ENCODE measurements at regions not wholly inside any gene's neighbourhood (a gene's known extent, or its start where the extent isn't known, plus 50 kb on each side); places are given as distances from the start of the nearest gene placed in this dataset.

- no peak for DNase-seq
These were observed 686.8 kb upstream of the ZEB2 start for GRCh38 chr2:145206496-145207281.

DNA sequence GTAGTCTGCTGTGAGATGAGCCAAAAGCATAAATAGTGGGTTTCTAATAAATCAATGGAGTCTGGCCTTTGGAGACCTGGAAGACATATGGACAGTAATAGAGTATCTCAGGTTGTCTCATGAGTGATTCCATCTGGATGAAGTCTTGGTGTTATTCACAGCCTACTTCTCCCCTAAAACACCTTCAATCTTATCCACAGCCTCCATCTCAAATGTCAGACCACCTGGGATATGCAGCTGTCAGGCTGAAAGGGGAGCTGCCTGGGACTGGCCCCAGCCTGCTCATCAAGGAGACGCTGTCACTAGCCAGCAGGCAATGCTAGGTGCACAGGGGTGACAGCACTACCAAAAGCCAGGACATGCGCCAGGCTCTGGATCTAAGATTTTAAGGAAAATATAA lies 684.0 kb upstream of the ZEB2 start:
- no peak for DNase-seq

DNA sequence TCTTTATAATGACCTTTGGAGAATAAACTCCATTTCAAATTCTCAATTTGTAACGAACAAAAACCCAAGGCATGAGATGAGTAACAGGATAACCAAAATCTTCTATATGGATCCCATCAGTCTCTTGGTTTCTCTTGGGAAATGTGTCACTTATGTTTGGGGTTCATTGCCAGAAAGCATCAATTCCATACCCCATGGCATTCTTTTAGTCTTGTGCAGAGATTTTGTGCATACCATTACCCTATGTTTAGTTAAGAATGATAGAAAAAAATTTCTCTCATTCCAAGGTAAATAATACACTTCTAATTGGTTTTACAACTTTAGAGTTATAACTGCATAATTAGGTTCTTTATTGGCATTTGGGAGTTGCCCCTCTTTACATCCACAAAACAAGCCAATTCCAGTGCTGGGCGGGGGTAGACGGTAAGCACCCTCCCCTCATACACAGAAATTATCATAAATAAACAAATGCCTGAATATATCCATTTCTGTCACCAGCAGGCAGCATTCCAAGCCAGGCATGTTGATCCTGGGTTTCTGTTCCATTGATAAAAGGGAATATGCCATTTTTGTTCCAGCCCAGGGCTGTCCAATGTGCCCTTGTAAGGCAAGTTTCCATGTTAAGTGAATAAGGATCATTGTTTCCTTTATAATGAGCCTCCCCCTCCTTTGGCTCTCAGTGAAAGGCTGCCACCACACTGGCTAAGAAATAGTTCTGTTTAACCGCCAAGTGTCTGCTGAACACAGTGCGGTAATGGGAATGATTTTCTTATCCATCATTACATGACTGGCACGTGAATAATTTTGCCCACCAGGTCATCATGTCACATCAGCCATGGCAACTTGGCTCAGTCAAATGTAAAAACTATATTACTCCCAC lies 680.1 kb upstream of the ZEB2 start:
- peak; percentile 10 for DNase-seq

DNA sequence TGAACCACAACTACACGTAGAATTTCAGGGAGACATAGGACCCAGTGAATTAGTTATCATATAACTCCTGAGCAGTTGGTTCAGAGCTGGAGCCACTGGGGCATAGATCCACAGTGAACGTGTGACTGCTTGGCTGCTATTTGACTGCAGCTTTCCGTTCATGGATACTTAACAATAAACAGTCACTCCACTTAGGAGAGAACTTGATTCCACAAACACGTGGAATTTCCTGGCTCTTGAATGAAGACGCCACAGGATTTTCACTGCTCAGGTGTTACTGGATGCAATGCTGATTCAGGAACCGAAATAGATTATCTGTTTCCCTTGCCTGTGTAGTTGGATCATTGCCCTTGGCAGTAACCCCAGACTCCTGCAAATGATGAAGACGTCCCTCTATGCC lies 679.1 kb upstream of the ZEB2 start:
- DNase-seq, result no peak

DNA sequence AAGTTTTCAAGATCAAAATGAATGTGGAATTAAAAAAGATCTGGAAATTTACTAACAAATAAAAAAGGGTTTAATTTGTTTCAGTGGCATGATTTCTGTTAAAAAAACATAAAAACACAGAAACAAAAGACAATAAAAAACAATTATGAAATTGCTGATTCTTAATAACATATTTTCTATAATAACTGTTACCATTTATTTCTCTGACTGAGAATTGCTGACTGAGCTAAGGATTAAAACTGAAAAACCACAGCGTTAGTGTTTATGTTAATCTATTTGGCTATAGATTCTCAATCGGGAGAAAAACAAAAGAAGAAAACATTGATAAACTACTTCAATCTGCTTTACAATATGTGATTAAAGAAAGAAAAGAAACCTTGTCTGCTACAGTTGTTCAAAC lies 678.6 kb upstream of the ZEB2 start:
- DNase-seq, result no peak

DNA sequence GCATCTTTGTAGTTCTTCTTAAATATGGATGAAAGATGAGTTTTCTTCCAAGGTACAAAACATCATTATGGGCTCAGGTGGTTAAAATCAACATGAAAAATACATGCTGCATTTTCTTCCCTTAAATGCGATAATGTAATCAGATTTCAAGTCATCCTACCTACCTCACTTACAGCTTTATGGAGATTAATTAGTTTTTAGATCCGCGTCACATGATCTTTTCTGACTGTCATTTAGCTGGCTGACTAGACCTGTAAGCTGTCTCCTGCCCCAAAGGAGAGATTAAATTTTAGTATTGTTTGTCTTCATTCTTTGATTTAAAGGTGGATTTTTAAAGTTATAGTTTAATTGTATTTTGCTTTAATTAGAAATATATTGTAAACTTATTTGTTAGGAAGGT lies 678.0 kb upstream of the ZEB2 start:
- no peak for DNase-seq

DNA sequence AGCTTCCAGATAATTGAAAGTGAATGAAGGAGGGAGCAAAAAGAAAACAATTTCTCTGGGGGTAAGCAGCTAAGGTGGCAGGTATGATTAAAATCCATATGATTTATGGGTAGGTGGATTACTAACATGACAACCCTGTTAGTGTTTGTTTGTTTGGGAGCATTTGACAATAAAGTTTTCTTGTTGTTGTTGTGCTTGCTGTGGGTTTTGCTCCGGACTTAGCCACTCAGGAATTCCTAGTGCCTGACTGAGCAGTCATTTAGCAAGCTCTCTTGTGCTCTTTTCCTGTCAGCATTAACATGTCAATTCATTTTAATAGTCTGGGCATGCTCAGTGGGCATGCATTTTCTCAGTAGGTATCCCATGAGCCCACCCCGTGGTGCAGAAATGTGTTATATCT lies 674.8 kb upstream of the ZEB2 start:
- DNase-seq, result no peak

- no peak for DNase-seq
These were observed 670.2 kb upstream of the ZEB2 start for GRCh38 chr2:145190031-145190703.

- peak; percentile 60 for DNase-seq
These were observed 666.4 kb upstream of the ZEB2 start for GRCh38 chr2:145186303-145186702.

DNA sequence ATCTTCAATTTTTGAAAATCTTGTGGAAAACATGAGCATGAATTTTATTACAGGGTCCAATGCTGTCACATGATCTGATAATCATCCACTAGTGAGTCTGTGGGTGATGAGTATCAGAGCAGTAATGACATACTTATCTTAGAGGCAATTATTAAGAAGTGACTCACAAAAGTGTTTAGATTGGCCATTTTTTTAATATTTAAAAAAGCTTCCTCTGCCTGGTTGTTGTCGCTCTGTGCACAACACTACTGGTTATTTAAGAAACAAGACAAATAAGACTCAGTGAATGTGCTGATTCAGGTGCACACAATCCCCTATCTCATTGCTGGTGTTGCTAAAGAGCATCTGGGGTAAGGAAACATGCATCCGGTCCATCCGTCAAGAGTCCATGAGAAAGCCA lies 665.8 kb upstream of the ZEB2 start:
- peak; percentile 43 for DNase-seq

DNA sequence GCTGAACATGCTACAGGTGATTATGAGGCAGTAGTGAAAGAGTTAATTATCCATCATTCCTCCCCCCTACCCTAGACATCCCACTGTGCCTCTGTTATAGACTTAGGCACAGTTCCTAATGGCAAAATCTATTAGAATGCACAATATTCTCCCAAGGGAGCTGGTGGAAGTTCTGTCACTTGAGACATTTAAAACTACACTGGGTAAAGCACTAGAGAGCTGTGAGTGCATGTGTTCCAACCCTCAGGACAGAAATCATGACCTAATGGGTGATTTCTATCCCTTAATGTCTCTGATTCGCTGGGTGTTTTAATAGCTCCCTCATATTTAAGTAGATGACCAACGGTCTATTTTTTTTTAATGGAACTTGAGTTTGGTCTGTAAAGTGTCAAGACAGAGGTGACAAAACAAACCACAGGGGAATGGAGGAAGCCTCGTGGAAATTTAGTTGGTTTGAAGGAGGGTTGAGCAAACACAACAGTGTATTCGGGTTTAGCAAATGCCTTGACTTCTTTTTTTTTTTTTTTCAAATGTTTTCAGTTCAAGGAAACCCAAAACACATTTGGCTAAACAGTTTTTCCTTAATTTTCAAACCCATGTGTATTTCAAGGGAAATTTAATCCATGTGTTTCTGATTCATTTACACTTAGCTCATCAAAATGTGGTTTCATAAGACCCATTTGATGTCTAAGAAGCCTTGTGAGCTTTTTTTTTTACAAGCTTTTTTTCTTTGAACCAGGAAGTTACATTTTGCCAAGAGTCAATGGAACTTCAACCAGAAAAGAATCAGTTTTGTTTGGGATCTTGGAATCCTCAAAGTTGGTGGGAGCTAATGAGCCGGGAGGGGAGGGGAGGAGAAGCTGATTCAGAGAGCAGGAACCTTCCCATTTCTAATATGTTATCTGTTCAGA lies 665.1 kb upstream of the ZEB2 start:
- DNase-seq, result peak; percentile 85

DNA sequence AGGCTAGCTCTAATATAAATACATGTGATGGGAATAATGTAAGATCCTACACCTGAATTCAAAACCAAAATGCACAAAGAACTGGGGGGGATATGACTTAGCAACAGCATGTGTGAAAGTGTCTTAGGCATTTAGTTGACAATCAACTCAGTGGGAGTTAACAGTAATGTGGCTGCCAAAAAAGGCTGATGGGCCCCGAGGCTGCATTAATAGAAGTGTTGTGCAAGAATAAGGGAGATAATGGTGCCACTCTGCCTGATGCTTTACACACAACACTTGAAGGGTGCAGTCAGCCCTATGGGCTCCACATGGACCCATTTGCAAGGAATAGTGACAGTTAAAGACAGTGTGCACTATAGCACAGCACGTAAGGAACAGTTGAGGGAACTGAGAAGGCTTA lies 649.4 kb upstream of the ZEB2 start:
- DNase-seq, result no peak

DNA sequence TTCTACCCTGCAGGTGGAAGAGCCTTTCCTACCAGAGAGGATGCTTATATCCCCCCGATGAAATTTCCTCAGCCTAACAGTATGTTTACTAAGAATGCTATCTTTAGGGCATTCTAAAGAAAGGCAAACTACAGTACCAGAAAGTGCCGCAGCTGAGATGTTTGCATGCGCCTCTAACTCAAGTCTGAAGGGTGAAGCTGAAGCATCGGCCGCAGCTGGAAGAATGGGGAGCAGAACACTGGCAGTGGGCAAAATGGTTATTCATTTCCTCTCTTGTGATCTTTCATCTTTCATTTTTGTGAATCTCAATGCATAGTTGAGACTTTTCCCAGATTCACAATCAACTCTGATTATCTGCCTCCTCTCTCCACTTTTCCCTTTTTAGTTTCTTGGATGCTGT lies 648.2 kb upstream of the ZEB2 start:
- DNase-seq, result no peak

GRCh38 chr2:145166731-145167302 lies 646.9 kb upstream of the ZEB2 start:
- no peak for DNase-seq

- DNase-seq, result no peak
These were observed 641.7 kb upstream of the ZEB2 start for GRCh38 chr2:145161656-145162055.

DNA sequence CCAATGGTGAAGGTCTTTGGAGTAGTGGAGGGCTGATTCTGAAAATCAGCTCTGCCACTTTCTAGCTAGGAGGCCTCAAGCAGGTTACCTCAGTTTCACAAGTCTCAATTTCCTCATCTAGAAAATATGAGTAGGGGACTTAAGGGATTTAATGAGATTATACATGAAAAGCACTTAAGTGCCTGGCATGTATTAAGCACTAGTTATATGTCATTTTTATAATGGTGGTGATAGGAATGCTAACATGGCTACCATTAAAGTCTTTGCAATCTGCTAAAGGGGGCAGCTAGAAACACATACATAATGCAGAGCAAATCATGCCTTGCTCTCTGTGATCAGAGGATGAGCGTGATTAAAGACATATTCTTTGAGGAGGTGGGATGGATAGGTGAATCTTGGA lies 640.9 kb upstream of the ZEB2 start:
- no peak for DNase-seq

DNA sequence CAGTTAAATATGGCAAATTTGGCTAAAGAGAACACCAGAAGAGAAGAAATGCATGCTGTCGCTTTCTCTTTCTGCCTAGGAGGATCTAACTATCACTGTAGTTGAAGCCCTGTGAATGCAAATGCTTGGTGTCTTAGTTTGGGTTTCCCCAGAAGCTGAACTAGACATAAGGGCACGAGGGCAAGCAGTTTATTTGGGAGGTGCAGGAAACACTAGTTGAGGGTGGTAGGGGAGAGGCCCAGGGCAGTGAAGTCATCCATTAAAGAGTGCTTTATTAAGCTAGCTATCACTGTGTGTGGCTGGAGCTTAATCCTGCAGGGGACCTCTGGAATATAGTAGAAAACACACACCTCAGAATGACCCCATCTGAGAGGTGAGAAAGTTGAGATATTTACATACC lies 639.8 kb upstream of the ZEB2 start:
- DNase-seq, result no peak

GRCh38 chr2:145157741-145158591 lies 638.0 kb upstream of the ZEB2 start:
- peak; percentile 85 for DNase-seq

DNA sequence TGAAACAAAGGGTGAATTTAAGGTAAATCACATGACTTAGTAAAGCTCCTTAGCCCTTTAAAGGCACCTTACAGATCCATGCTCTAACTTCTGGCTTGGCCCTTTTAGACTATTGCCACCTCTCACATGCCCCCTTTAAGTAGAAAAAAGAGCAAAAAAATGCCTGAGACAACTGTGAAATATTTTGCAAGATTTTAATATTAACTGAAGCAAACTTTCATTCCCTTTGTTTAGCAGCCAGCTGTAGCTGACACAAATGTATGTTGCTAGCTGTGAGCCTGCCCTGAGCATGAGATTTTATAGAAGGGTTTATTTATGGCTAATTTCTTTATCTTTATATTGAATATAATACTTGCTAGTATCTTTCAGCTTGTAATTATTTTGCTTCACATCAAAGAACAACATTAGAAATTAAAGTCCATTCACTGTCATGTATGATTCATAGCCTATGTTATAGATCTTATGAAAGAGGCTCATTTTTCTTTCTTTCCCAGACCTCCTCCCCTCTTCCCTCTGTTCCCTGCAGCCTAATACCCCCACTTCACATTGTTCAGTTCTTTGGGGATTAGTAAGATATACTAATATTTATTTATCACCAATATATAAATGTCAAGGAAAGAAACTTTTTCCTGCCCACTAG lies 637.2 kb upstream of the ZEB2 start:
- no peak for DNase-seq

DNA sequence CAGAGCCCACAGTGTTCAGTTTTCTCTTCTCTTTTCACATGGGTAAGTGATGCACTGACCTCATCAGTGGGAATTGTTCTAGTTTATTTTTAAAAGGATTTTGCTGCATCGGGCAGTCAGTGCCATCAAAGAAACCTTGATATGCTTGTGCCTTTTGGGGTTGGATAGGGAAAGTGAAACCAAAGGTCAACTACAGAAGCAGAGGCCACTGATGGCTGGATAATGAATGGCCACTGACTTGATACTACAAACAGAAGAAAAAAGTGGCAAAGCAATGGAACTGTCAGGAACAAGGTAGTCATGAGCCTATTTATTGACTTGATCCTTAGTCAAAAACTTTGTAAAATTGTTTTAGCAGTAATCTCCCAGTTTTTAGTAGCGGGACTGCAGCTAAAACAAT lies 636.3 kb upstream of the ZEB2 start:
- DNase-seq, result no peak
